Stimulated activated CD4-positive, alpha-beta T cell treated with anti-CD3 and anti-CD28 coated beads, TNF-alpha, amount 100 ng/mL, for 4 hours (primary cell): ENCODE measurements at regions not wholly inside any gene's neighbourhood (a gene's known extent, or its start where the extent isn't known, plus 50 kb on each side); places are given as distances from the start of the nearest gene placed in this dataset.

ENCODE experiments used
- DNase-seq, 3 experiments: peaks; one replicate each; pipeline ENCODE4 v3.0.0-alpha.2; 2020; ENCODE audit warnings: low read depth in 3 of 3

GRCh38 chr2:75810611-75811330 lies 100.1 kb upstream of the GCFC2 start:
- DNase-seq, result no peak

GRCh38 chr2:75808793-75809535 lies 98.2 kb upstream of the GCFC2 start:
- DNase-seq, result no peak

DNA sequence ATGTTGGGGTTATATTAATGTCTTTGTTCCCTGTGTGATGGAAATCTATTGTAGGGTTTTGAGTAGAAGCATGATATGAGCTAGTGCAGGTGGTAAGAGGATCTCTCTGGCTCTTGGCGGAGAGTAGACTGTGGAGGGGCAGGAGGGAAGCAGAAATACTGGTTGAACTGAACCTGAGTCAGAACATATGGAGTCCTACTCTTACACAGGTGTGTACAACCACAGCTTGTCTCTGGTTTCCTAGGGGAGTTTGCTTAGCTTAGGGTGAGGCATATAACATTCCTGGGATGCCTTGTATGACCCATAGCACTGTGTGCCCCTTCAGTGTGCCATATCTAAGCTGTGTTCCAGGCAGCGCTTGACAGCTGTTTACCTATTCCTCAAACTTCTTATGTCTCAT lies 97.3 kb upstream of the GCFC2 start:
- no peak for DNase-seq

- DNase-seq, result no peak
These were observed 90.7 kb upstream of the GCFC2 start for GRCh38 chr2:75801234-75801982.

DNA sequence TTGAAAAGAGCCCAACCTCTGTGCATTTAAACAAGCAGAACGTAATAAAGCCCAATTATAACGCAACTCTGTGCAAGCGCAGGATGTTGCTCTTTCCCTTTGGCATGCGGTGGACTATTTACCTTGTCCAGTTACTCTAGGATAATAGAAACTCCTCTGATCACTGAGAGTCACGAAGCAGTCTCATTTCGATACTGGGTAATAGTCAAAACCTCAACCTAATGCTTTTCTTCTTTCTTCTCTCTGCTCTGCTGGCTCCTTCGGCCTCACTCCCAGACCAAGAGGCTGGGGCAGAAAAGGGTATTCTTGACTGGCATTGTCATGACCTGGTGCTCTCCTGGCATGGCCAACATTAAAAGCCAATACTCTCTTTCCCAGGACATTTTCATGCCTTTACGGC lies 89.7 kb upstream of the GCFC2 start:
- DNase-seq, result no peak

DNA sequence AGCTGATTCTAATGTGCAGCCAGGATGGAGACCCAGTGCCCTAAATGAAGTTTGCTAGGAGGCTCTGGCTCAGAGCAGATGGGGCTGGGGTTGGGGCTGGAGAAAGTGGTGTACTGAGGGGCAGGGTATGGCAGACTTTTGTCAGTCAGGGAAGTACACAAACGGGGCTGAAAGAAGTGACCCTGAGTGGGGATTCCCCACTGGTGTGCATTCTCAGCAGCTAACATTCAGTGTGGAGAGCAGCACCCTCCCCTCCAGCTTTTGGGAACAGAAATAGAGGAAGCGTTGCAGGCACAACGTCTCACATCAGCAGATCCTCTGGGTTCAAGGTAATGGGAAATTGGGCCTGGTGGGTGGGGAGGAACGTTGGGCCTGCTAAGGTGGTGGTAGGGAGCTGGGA lies 89.1 kb upstream of the GCFC2 start:
- DNase-seq, result no peak

- DNase-seq, result no peak
These were observed 87.9 kb upstream of the GCFC2 start for GRCh38 chr2:75798569-75798968.

- no peak for DNase-seq
These were observed 82.3 kb upstream of the GCFC2 start for GRCh38 chr2:75792996-75793395.

DNA sequence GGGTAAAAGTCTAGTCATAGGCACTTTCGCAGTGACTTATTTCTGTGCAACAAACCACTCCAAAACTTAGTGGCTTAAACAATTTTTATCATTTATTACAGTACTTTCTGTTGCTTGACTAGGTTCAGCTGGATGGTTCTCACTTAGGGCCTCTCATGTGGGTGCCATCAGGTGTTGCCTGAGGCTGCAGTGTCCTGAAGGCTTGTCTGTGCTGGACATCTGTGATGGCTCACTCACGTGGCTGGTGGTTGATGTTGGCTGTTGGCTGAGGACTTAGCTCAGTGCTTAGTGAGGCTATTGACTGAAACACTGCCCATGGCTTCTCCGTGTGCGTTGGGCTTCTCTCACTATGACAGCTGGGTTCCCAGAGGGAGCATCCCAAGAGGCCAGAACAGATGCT lies 81.4 kb upstream of the GCFC2 start:
- no peak for DNase-seq

- no peak for DNase-seq
These were observed 80.2 kb upstream of the GCFC2 start for GRCh38 chr2:75790814-75791467.

DNA sequence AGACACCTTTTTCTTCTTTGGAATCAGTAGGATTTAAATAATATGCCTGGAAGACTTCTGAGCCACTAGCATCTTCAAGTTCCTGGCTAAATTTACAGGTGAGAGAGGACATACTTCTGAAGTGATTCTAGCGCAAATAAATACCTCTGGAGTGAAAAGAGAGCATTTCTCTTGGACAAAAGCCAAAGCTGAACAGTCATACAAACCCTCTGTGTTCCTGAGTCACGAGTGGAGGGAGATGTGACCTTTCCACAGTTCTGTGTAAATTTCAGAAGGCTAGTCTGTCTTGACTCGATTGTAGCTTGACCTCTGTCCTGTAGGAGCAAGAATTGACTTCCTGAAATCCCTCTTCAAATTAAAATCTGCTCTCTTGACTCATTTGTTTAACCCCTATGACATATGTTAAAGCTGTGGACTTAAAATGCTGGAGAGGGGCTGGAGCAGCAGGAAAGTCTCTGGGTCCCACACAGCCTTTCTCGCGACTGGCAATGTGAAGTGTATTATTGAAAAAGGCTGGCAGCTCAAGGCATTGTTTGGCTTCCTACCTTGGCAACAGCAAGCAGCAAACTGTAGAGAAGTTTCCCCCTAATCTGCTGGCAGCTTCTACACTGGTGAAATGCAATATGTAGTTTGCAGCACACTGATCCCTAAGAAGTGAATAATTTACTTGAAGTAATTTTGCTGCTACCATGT lies 79.6 kb upstream of the GCFC2 start:
- DNase-seq, result no peak

GRCh38 chr2:75788902-75789301 lies 78.2 kb upstream of the GCFC2 start:
- DNase-seq, result no peak

DNA sequence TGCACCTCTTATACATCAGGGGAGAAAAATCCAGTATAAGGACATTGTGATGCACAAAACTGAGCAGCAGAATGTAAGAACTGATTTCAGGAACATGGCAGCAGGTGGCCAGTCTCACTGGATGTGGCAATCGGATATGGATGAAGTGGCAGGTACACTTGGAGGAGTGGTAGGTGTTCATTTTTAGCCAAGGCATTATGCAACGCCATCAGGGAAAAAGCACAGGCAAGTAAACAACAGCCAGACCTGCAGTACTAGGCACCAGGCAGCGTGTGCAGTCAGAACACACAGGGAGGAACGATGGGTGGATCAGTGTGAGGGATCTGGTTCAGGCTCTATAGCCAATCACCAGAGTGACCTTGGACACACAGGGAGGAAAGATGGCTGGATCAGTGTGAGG lies 77.4 kb upstream of the GCFC2 start:
- no peak for DNase-seq

GRCh38 chr2:75787532-75788132 lies 76.9 kb upstream of the GCFC2 start:
- no peak for DNase-seq

DNA sequence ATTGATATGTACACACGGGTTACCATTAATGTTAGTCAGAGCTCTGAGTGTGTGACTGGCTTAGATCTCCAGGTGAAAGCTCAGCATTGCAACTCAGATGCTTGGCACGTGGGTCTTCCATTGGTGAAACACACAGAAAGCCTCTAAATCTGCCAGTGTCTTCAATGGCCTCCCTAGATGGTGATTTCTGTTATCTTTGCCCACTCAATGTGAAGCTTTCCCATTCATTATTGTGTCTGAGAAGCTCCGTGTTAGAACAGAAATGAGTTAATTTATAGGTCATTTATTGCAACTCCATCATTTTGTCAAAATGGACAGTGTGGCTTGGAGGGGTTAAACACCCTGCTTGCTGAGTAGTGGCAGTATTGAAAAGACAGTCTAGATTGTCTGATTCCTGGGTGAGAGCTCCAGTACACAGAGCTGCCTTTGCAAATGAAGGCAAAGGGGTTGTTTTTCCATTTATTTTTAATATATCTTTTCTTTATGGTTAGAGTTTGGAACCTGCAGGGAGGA lies 64.7 kb upstream of the GCFC2 start:
- no peak for DNase-seq

DNA sequence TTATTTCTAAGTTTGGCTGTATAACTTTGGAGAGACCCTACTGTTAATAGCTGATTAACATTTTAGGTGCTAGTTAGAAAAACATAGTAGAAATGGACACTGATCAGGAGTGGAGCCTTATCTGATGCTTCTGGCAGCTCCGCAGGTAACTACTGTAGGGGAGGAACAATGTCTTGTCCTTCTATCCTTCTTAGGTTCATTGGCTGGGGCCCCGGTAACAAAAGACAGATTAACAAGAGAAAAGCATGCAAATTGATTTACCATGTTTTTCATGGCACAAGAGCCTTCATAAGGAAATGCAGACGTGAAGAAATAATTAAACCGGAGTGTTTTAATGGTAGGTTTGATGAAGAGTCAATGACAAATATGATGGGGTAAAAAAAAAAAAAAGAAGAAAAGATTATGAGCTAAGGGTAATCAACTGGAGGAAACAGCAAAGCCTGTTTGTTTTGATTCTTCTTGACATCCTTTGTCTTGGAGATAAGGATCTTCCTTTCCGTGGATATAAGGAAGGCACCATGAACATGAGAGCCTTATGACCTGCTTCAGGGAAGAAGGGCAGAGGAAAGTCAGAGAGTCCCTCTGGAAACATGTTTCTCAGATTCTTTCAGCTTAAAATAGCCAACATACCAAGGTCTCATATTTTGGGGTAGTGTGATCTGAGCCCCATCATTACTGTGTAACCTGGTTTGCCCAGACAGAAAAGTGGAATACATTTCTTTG lies 62.4 kb upstream of the GCFC2 start:
- DNase-seq, result no peak

DNA sequence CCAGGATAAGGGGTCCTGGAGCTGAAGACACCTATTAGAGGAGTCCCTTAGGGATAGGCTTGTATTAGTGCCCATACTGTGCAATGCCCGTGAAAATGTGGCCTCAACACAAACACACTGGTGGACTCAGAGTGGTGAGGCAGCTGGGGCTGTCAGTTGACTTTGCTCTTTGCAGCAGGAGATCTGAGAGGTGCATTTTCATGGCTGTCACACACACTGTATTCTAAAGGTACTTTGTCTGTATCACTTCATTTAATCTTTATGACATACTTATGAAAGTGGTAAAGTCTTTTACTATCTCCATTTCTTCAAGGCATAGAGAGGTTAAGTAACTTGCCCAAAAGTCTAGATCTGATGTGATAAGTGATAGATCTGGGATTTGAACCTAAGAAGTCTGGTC lies 55.1 kb upstream of the GCFC2 start:
- DNase-seq, result no peak

DNA sequence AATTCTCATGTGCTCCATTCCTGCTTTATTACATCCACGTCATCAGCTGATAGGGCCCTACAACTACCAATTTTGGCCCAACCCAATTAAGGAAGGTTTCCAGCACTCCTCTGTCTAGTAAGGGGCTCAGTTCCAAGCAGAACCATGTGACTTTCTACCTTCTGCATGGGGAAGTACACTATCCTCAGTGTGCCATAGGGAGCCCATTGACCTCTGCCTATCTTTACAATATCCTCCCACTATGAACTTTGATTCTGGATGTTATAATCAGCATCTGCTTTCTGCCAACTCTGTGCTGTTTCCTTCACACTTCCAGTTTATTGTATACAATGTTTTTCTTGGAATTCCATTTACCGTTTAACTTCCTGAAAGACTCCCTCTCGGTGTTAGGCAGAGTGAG lies 53.9 kb upstream of the GCFC2 start:
- no peak for DNase-seq
